Loucy (cell line): ENCODE measurements at regions not wholly inside any gene's neighbourhood (a gene's known extent, or its start where the extent isn't known, plus 50 kb on each side); places are given as distances from the start of the nearest gene placed in this dataset.

Experiments
- EZH2phosphoT487 ChIP-seq: fragments of 200-600 bp; IDR thresholded peaks from 2 replicates; pipeline ENCODE4 v1.6.1; 2018; ENCODE audit warnings: antibody characterized with exemption, mild to moderate bottlenecking, moderate library complexity, borderline replicate concordance
- TF ChIP-seq, protein P1 (sequence below): fragments of 200-600 bp; sonication (generic); conservative IDR thresholded peaks from 2 replicates; pipeline ENCODE4 v1.5.1; 2014; ENCODE audit warnings: mild to moderate bottlenecking, antibody characterized with exemption, low read length

DNA sequence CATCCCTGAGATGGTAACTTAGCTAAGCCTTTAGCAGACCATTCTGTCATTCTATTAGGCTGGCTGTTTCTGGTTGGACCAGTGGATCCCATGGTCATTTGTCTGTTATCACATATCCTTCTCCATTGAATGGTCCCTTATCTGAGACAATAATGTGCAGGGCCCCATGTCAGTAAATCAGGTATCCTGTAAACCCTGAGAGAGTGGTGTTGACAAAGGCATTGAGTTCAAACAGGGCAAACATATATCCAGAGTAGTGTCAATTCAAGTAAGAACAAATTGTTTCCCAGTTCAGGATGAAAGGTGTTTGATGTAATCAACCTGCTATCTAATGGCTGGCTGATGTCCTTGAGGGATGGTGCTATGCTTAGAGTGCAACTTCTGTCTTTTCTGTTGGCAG lies 126.2 kb downstream of the LINC00237 start:
- TF ChIP-seq, protein P1, sequence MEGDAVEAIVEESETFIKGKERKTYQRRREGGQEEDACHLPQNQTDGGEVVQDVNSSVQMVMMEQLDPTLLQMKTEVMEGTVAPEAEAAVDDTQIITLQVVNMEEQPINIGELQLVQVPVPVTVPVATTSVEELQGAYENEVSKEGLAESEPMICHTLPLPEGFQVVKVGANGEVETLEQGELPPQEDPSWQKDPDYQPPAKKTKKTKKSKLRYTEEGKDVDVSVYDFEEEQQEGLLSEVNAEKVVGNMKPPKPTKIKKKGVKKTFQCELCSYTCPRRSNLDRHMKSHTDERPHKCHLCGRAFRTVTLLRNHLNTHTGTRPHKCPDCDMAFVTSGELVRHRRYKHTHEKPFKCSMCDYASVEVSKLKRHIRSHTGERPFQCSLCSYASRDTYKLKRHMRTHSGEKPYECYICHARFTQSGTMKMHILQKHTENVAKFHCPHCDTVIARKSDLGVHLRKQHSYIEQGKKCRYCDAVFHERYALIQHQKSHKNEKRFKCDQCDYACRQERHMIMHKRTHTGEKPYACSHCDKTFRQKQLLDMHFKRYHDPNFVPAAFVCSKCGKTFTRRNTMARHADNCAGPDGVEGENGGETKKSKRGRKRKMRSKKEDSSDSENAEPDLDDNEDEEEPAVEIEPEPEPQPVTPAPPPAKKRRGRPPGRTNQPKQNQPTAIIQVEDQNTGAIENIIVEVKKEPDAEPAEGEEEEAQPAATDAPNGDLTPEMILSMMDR, result no peak
- TF ChIP-seq EZH2phosphoT487, result no peak
